Hematopoietic multipotent progenitor cell treated with erythropoietin and hydrocortisone succinate and interleukin-3 and kit ligand, for 6 days (in vitro differentiated cells): ENCODE measurements at regions not wholly inside any gene's neighbourhood (a gene's known extent, or its start where the extent isn't known, plus 50 kb on each side); places are given as distances from the start of the nearest gene placed in this dataset.

Source experiments
- DNase-seq: peaks from one replicate; pipeline ENCODE4 v3.0.0-alpha.2; 2015

GRCh38 chr11:26278354-26278753 is 53.6 kb upstream of the ANO3 start:
- no peak for DNase-seq
